ENCODE measurements at regions not wholly inside any gene's neighbourhood (a gene's known extent, or its start where the extent isn't known, plus 50 kb on each side); places are given as distances from the start of the nearest gene placed in this dataset.

GRCh38 chr16:64278196-64278595 lies 843.7 kb downstream of the CDH11 start:
- Histone ChIP-seq H3K36me3 (ENCODE audit: insufficient read depth, low read length) (no peaks in the 10 kb centered on the region), H2AFZ (ENCODE audit: low read depth, low read length) (no peak overlapping the region), H3K4me3 (ENCODE audit: low read length) (no peak overlapping the region), H3K9me2 (ENCODE audit: insufficient read depth, low read length) (no peaks in the 10 kb centered on the region), H3K4me2 (ENCODE audit: low read length) (no peak overlapping the region), H3K27me3 (ENCODE audit: insufficient read depth, low read depth, low read length) (no peaks in the 10 kb centered on the region), H3K27ac (ENCODE audit: low read length) (no peak overlapping the region), H3K9ac (ENCODE audit: low read length) (no peak overlapping the region), H3F3A (ENCODE audit: insufficient read depth, low read length, poor library complexity, severe bottlenecking) (no peaks in the 10 kb centered on the region), H3K79me2 (replicated peaks; ENCODE audit: insufficient read depth, low read length) (no peaks in the 10 kb centered on the region), H3K9me3 (ENCODE audit: low read length) (no peaks in the 10 kb centered on the region), H4K20me1 (ENCODE audit: insufficient read depth) (no peaks in the 10 kb centered on the region)
- no peak for TF ChIP-seq POLR2AphosphoS5 (IDR thresholded peaks at IDR 0.05)
- TF ChIP-seq RAD21 (conservative IDR thresholded peaks at IDR 0.05), result no peak
- TF ChIP-seq EP300 (conservative IDR thresholded peaks at IDR 0.05; ENCODE audit: poor library complexity, severe bottlenecking), result no peak
- no peak for TF ChIP-seq TAF1 (IDR thresholded peaks at IDR 0.05; ENCODE audit: low read depth)
- TF ChIP-seq REST (IDR thresholded peaks at IDR 0.05; ENCODE audit: borderline replicate concordance), result no peak

GRCh38 chr16:64276646-64277045 lies 845.2 kb downstream of the CDH11 start:
- Histone ChIP-seq H3K9me3 (ENCODE audit: low read length) (no peaks in the 10 kb centered on the region), H3K79me2 (replicated peaks; ENCODE audit: insufficient read depth, low read length) (no peaks in the 10 kb centered on the region), H3F3A (ENCODE audit: insufficient read depth, low read length, poor library complexity, severe bottlenecking) (no peaks in the 10 kb centered on the region), H3K9me2 (ENCODE audit: insufficient read depth, low read length) (no peaks in the 10 kb centered on the region), H3K4me3 (ENCODE audit: low read length) (no peak overlapping the region), H3K27me3 (ENCODE audit: insufficient read depth, low read depth, low read length) (no peaks in the 10 kb centered on the region), H3K27ac (ENCODE audit: low read length) (no peak overlapping the region), H2AFZ (ENCODE audit: low read depth, low read length) (no peak overlapping the region), H4K20me1 (ENCODE audit: insufficient read depth) (no peaks in the 10 kb centered on the region), H3K9ac (ENCODE audit: low read length) (no peak overlapping the region), H3K4me2 (ENCODE audit: low read length) (no peak overlapping the region), H3K36me3 (ENCODE audit: insufficient read depth, low read length) (no peaks in the 10 kb centered on the region)
- no peak for TF ChIP-seq SMC3 (conservative IDR thresholded peaks at IDR 0.05; ENCODE audit: poor library complexity)
- TF ChIP-seq POLR2AphosphoS5 (IDR thresholded peaks at IDR 0.05), result no peak
- no peak for TF ChIP-seq TAF1 (IDR thresholded peaks at IDR 0.05; ENCODE audit: low read depth)
- no peak for TF ChIP-seq MXI1 (conservative IDR thresholded peaks at IDR 0.05; ENCODE audit: poor library complexity, severe bottlenecking)
- TF ChIP-seq EZH2 (IDR thresholded peaks at IDR 0.05; ENCODE audit: borderline replicate concordance, insufficient read depth, low read length, poor library complexity, severe bottlenecking), result no peak
- no peak for TF ChIP-seq EP300 (conservative IDR thresholded peaks at IDR 0.05; ENCODE audit: poor library complexity, severe bottlenecking)

- no peak for TF ChIP-seq RAD21 (conservative IDR thresholded peaks at IDR 0.05)
- TF ChIP-seq EP300 (conservative IDR thresholded peaks at IDR 0.05; ENCODE audit: poor library complexity, severe bottlenecking), result peak; percentile 53
- no peak for TF ChIP-seq REST (IDR thresholded peaks at IDR 0.05; ENCODE audit: borderline replicate concordance)
- no peak for TF ChIP-seq SMC3 (conservative IDR thresholded peaks at IDR 0.05; ENCODE audit: poor library complexity)
- no peak for TF ChIP-seq TAF1 (IDR thresholded peaks at IDR 0.05; ENCODE audit: low read depth)
- TF ChIP-seq POLR2AphosphoS5 (IDR thresholded peaks at IDR 0.05), result no peak
- Histone ChIP-seq H3K27me3 (ENCODE audit: insufficient read depth, low read depth, low read length) (no peaks in the 10 kb centered on the region), H4K20me1 (ENCODE audit: insufficient read depth) (no peaks in the 10 kb centered on the region), H3K4me2 (ENCODE audit: low read length) (no peak overlapping the region), H3K9me3 (ENCODE audit: low read length) (no peaks in the 10 kb centered on the region), H3K36me3 (ENCODE audit: insufficient read depth, low read length) (no peaks in the 10 kb centered on the region), H3K27ac (ENCODE audit: low read length) (no peak overlapping the region), H2AFZ (ENCODE audit: low read depth, low read length) (no peak overlapping the region), H3F3A (ENCODE audit: insufficient read depth, low read length, poor library complexity, severe bottlenecking) (no peaks in the 10 kb centered on the region), H3K9ac (ENCODE audit: low read length) (no peak overlapping the region), H3K9me2 (ENCODE audit: insufficient read depth, low read length) (no peaks in the 10 kb centered on the region), H3K4me3 (ENCODE audit: low read length) (no peak overlapping the region), H3K79me2 (replicated peaks; ENCODE audit: insufficient read depth, low read length) (no peaks in the 10 kb centered on the region)
Measured at GRCh38 chr16:64272028-64272427, 849.8 kb downstream of the CDH11 start.
